Liver (tissue), 8 donors: ENCODE measurements at regions not wholly inside any gene's neighbourhood (a gene's known extent, or its start where the extent isn't known, plus 50 kb on each side); places are given as distances from the start of the nearest gene placed in this dataset.

Source experiments
- DNase-seq: peaks from one replicate; pipeline ENCODE4 v3.0.0-alpha.2; 2017; ENCODE audit warnings: low spot score
- H3K27ac ChIP-seq, 2 donors: one replicate each; pipeline ENCODE4 v1.7.0; 2013; ENCODE audit warnings: inconsistent platforms in 2 of 2, low read length in 2 of 2, control low read depth in 1 of 2, low read depth in 1 of 2, mild to moderate bottlenecking in 1 of 2
- H3K27me3 ChIP-seq, 4 donors: one replicate each; pipeline versions ENCODE4 v1.6.1 to v1.7.0; 2013; ENCODE audit warnings: low read length in 3 of 4, inconsistent platforms in 1 of 4, mild to moderate bottlenecking in 1 of 4, moderate library complexity in 1 of 4; ENCODE audit not compliant: control insufficient read depth in 4 of 4, insufficient read depth in 4 of 4
- H3K36me3 ChIP-seq, 4 donors: one replicate each; pipeline versions ENCODE4 v1.6.1 to v1.7.0; 2013; ENCODE audit warnings: low read length in 3 of 4, mild to moderate bottlenecking in 3 of 4, low read depth in 1 of 4, moderate library complexity in 1 of 4; ENCODE audit not compliant: control insufficient read depth in 4 of 4, insufficient read depth in 3 of 4
- H3K4me1 ChIP-seq, 4 donors: one replicate each; pipeline versions ENCODE4 v1.6.1 to v1.7.0; 2013; ENCODE audit warnings: low read length in 3 of 4, mild to moderate bottlenecking in 3 of 4, moderate library complexity in 1 of 4; ENCODE audit not compliant: control insufficient read depth in 4 of 4, insufficient read depth in 4 of 4
- H3K4me3 ChIP-seq, 3 donors: one replicate each; pipeline versions ENCODE4 v1.6.1 to v1.7.0; 2013; ENCODE audit warnings: low read length in 3 of 3, control low read depth in 1 of 3, low read depth in 1 of 3, mild to moderate bottlenecking in 1 of 3
- H3K9ac ChIP-seq, 2 donors: one replicate each; pipeline ENCODE4 v1.7.0; 2013; ENCODE audit warnings: low read length in 2 of 2, mild to moderate bottlenecking in 2 of 2, moderate library complexity in 2 of 2, control low read depth in 1 of 2, low read depth in 1 of 2
- H3K9me3 ChIP-seq, 4 donors: one replicate each; pipeline versions ENCODE4 v1.6.1 to v1.7.0; 2013; ENCODE audit warnings: low read length in 3 of 4; ENCODE audit not compliant: control insufficient read depth in 4 of 4
- EGR1 ChIP-seq, 2 donors: IDR thresholded peaks; 2 replicates each; pipeline ENCODE4 v1.6.1; 2016 to 2018; ENCODE audit warnings: antibody characterized with exemption in 2 of 2, low read depth in 2 of 2
- FOXA1 ChIP-seq: IDR thresholded peaks from 2 replicates; pipeline ENCODE4 v1.6.1; 2016; ENCODE audit warnings: antibody characterized with exemption
- FOXA2 ChIP-seq: IDR thresholded peaks from 2 replicates; pipeline ENCODE4 v1.6.1; 2016; ENCODE audit warnings: antibody characterized with exemption
- GABPA ChIP-seq, 2 donors: IDR thresholded peaks in 1 of 2; conservative IDR thresholded peaks in 1 of 2; 2 replicates each; pipeline ENCODE4 v1.6.1; 2016; ENCODE audit warnings: antibody characterized with exemption in 2 of 2, mild to moderate bottlenecking in 1 of 2, moderate library complexity in 1 of 2
- HNF4A ChIP-seq, 2 donors: conservative IDR thresholded peaks; 2 replicates each; pipeline ENCODE4 v1.6.1; 2016; ENCODE audit warnings: antibody characterized with exemption in 2 of 2, mild to moderate bottlenecking in 2 of 2
- HNF4G ChIP-seq: IDR thresholded peaks from 2 replicates; pipeline ENCODE4 v1.6.1; 2016; ENCODE audit warnings: antibody characterized with exemption
- JUND ChIP-seq, 2 donors: IDR thresholded peaks; 2 replicates each; pipeline ENCODE4 v1.6.1; 2016; ENCODE audit warnings: antibody characterized with exemption in 2 of 2
- NR2F2 ChIP-seq: IDR thresholded peaks from 2 replicates; pipeline ENCODE4 v1.6.1; 2016; ENCODE audit warnings: antibody characterized with exemption
- RAD21 ChIP-seq, 2 donors: IDR thresholded peaks; 2 replicates each; pipeline ENCODE4 v1.6.1; 2016; ENCODE audit warnings: antibody characterized with exemption in 2 of 2, mild to moderate bottlenecking in 2 of 2
- RXRA ChIP-seq, 2 donors: IDR thresholded peaks; 2 replicates each; pipeline ENCODE4 v1.6.1; 2017 to 2018; ENCODE audit warnings: antibody characterized with exemption in 2 of 2, mild to moderate bottlenecking in 1 of 2
- SP1 ChIP-seq: IDR thresholded peaks from 2 replicates; pipeline ENCODE4 v1.6.1; 2018; ENCODE audit warnings: antibody characterized with exemption, mild to moderate bottlenecking
- TAF1 ChIP-seq: conservative IDR thresholded peaks from 2 replicates; pipeline ENCODE4 v1.6.1; 2016; ENCODE audit warnings: antibody characterized with exemption, mild to moderate bottlenecking
- YY1 ChIP-seq: IDR thresholded peaks from 2 replicates; pipeline ENCODE4 v1.6.1; 2016; ENCODE audit warnings: antibody characterized with exemption, mild to moderate bottlenecking
- WGBS: extraction: QIAGEN DNeasy Blood & Tissue Kit; methylation state at CpG from one replicate; pipeline ENCODE4 v1.1.7; 2013; 5-methylcytosine and 5-hydroxymethylcytosine counted together
- TF ChIP-seq, protein P1 (sequence below): IDR thresholded peaks from 2 replicates; pipeline ENCODE4 v1.6.1; 2016; ENCODE audit warnings: antibody characterized with exemption
- TF ChIP-seq, protein P2 (sequence below): IDR thresholded peaks from 2 replicates; pipeline ENCODE4 v1.6.1; 2016; ENCODE audit warnings: antibody characterized with exemption
- TF ChIP-seq, protein P3 (sequence below): IDR thresholded peaks from 2 replicates; pipeline ENCODE4 v1.6.1; 2016; ENCODE audit warnings: antibody characterized with exemption, mild to moderate bottlenecking
- TF ChIP-seq, protein P4 (sequence below): IDR thresholded peaks from 2 replicates; pipeline ENCODE4 v1.6.1; 2016; ENCODE audit warnings: antibody characterized with exemption
- TF ChIP-seq, protein P5 (sequence below): fragments of 150-350 bp; IDR thresholded peaks from 2 replicates; pipeline ENCODE4 v1.5.1; 2017; ENCODE audit warnings: improper control_type of control experiment, low read depth, low read length; ENCODE audit not compliant: missing input control
- donor health status: healthy.
- donor health status: healthy.
- donor health status: healthy.
- donor health status: healthy.
- donor health status: healthy.

DNA sequence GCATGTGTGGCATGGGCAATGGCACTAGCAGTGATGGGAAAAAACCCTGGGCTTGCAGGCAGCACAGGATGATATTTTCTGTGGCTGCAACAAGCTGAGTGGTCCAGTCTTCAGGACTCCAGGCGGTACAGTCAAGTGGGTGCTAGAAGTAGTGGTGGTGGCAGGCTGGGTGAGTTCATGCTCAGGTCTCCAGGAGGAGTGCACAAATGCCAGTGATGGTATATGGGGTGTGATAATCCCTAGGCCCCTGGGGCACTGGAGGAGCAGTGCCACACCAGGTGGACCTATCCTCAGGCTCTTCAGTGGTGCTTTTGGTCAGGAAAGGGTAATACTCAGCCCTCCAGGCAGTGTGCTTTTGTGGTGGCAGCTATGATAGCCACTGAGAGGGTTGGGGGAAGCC, 496.4 kb downstream of the PRR16 start:
- WGBS: 100% methylated on average over 1 of the region's 1 CpG
- no peak for DNase-seq
- TF ChIP-seq JUND (IDR thresholded peaks at IDR 0.05) (no peak), FOXA2 (no peak), YY1 (no peak), EGR1 (IDR thresholded peaks at IDR 0.05; ENCODE audit: low read depth in 2 of 2) (no peak), HNF4A (conservative IDR thresholded peaks at IDR 0.05) (no peak), NR2F2 (no peak)
- TF ChIP-seq, protein P1, sequence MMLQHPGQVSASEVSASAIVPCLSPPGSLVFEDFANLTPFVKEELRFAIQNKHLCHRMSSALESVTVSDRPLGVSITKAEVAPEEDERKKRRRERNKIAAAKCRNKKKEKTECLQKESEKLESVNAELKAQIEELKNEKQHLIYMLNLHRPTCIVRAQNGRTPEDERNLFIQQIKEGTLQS: no peak
- TF ChIP-seq, protein P2, sequence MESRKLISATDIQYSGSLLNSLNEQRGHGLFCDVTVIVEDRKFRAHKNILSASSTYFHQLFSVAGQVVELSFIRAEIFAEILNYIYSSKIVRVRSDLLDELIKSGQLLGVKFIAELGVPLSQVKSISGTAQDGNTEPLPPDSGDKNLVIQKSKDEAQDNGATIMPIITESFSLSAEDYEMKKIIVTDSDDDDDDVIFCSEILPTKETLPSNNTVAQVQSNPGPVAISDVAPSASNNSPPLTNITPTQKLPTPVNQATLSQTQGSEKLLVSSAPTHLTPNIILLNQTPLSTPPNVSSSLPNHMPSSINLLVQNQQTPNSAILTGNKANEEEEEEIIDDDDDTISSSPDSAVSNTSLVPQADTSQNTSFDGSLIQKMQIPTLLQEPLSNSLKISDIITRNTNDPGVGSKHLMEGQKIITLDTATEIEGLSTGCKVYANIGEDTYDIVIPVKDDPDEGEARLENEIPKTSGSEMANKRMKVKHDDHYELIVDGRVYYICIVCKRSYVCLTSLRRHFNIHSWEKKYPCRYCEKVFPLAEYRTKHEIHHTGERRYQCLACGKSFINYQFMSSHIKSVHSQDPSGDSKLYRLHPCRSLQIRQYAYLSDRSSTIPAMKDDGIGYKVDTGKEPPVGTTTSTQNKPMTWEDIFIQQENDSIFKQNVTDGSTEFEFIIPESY: no peak
- TF ChIP-seq, protein P3, sequence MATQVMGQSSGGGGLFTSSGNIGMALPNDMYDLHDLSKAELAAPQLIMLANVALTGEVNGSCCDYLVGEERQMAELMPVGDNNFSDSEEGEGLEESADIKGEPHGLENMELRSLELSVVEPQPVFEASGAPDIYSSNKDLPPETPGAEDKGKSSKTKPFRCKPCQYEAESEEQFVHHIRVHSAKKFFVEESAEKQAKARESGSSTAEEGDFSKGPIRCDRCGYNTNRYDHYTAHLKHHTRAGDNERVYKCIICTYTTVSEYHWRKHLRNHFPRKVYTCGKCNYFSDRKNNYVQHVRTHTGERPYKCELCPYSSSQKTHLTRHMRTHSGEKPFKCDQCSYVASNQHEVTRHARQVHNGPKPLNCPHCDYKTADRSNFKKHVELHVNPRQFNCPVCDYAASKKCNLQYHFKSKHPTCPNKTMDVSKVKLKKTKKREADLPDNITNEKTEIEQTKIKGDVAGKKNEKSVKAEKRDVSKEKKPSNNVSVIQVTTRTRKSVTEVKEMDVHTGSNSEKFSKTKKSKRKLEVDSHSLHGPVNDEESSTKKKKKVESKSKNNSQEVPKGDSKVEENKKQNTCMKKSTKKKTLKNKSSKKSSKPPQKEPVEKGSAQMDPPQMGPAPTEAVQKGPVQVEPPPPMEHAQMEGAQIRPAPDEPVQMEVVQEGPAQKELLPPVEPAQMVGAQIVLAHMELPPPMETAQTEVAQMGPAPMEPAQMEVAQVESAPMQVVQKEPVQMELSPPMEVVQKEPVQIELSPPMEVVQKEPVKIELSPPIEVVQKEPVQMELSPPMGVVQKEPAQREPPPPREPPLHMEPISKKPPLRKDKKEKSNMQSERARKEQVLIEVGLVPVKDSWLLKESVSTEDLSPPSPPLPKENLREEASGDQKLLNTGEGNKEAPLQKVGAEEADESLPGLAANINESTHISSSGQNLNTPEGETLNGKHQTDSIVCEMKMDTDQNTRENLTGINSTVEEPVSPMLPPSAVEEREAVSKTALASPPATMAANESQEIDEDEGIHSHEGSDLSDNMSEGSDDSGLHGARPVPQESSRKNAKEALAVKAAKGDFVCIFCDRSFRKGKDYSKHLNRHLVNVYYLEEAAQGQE: no peak
- TF ChIP-seq, protein P4, sequence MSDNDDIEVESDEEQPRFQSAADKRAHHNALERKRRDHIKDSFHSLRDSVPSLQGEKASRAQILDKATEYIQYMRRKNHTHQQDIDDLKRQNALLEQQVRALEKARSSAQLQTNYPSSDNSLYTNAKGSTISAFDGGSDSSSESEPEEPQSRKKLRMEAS: no peak

DNA sequence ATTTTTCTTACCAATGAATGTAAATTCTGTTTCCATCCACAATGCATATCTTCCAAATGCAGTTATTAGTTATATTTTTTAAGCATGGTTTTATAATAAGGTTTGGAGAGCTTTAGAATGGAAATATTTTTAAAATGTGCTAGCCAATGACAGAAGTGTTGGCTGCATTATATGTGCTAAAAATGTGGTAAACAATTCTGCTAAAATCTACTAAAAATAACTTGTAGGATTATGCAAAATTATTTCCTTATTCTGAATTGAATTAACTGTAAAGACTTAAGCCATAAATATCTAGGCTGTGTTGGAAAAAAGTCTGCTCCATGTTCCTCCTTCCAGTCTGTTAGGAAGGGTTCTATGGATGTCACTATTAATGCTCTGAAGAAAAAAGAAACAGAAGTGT, 503.3 kb downstream of the PRR16 start:
- Histone ChIP-seq H3K27ac (no peak overlapping the region), H3K4me1 (no peaks in the 10 kb centered on the region), H3K9ac (no peak overlapping the region), H3K27me3 (no peaks in the 10 kb centered on the region), H3K4me3 (no peak overlapping the region), H3K36me3 (no peaks in the 10 kb centered on the region), H3K9me3 (no peaks in the 10 kb centered on the region)
- DNase-seq: no peak
- TF ChIP-seq RXRA (IDR thresholded peaks at IDR 0.05) (no peak), HNF4A (conservative IDR thresholded peaks at IDR 0.05) (no peak), SP1 (no peak), GABPA (IDR thresholded peaks at IDR 0.05 in 1 of 2, conservative IDR thresholded peaks at IDR 0.05 in 1 of 2) (no peak), TAF1 (no peak), NR2F2 (no peak), HNF4G (no peak), EGR1 (IDR thresholded peaks at IDR 0.05; ENCODE audit: low read depth in 2 of 2) (no peak), JUND (IDR thresholded peaks at IDR 0.05) (no peak), FOXA2 (no peak), FOXA1 (no peak), RAD21 (IDR thresholded peaks at IDR 0.05) (no peak)
- TF ChIP-seq, protein P4: no peak
- TF ChIP-seq, protein P2: no peak
- TF ChIP-seq, protein P5, sequence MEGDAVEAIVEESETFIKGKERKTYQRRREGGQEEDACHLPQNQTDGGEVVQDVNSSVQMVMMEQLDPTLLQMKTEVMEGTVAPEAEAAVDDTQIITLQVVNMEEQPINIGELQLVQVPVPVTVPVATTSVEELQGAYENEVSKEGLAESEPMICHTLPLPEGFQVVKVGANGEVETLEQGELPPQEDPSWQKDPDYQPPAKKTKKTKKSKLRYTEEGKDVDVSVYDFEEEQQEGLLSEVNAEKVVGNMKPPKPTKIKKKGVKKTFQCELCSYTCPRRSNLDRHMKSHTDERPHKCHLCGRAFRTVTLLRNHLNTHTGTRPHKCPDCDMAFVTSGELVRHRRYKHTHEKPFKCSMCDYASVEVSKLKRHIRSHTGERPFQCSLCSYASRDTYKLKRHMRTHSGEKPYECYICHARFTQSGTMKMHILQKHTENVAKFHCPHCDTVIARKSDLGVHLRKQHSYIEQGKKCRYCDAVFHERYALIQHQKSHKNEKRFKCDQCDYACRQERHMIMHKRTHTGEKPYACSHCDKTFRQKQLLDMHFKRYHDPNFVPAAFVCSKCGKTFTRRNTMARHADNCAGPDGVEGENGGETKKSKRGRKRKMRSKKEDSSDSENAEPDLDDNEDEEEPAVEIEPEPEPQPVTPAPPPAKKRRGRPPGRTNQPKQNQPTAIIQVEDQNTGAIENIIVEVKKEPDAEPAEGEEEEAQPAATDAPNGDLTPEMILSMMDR: no peak
- TF ChIP-seq, protein P1: no peak
- TF ChIP-seq, protein P3: no peak

More for the DNA sequence above, 496.4 kb downstream of the PRR16 start:
- H3K9ac ChIP-seq: no peak overlapping the region
- peaks cover 0 to 1% (median 0%) of the 10 kb centered on the region in 4 donors for H3K9me3 ChIP-seq
- no peaks in the 10 kb centered on the region for H3K4me1 ChIP-seq
- H3K4me3 ChIP-seq: no peak overlapping the region
- H3K27me3 ChIP-seq: no peaks in the 10 kb centered on the region
- no peak overlapping the region for H3K27ac ChIP-seq
- H3K36me3 ChIP-seq: no peaks in the 10 kb centered on the region
